K562 (cell line): ENCODE measurements at regions not wholly inside any gene's neighbourhood (a gene's known extent, or its start where the extent isn't known, plus 50 kb on each side); places are given as distances from the start of the nearest gene placed in this dataset.

Source experiments
- ARID3A ChIP-seq: IDR thresholded peaks from 2 replicates; pipeline ENCODE4 v1.6.1; 2012; ENCODE audit warnings: low read depth, low read length, improper control_type of control experiment, borderline replicate concordance
- ATF1 ChIP-seq, 2 experiments: fragments of 450-650 bp in 1 of 2; IDR thresholded peaks; 2 replicates each; pipeline ENCODE4 v1.6.1; 2016; ENCODE audit warnings: missing compliant biosample characterization in 1 of 2, missing genetic modification characterization in 1 of 2
- BACH1 ChIP-seq: fragments of 200-800 bp; sonication (Bioruptor generic); IDR thresholded peaks from 2 replicates; pipeline ENCODE4 v1.6.1; 2016; ENCODE audit warnings: missing genetic modification characterization, missing compliant biosample characterization
- BCL6 ChIP-seq: fragments of 250-450 bp; sonication (Bioruptor Pico); IDR thresholded peaks from 2 replicates; pipeline ENCODE4 v1.4.0; 2020
- CBFA2T2 ChIP-seq: fragments of 450-650 bp; conservative IDR thresholded peaks from 2 replicates; pipeline ENCODE4 v1.6.1; 2017; ENCODE audit warnings: mild to moderate bottlenecking
- ETS1 ChIP-seq: conservative IDR thresholded peaks from 2 replicates; pipeline ENCODE4 v1.6.1; 2011; ENCODE audit warnings: low read depth, mild to moderate bottlenecking, low read length; ENCODE audit not compliant: control insufficient read depth
- ETV5 ChIP-seq: sonication (generic); formaldehyde crosslinking; IDR thresholded peaks from 2 replicates; pipeline ENCODE4 v1.4.0; 2020; ENCODE audit warnings: low read depth, mild to moderate bottlenecking, missing genetic modification reagents
- GABPB2 ChIP-seq: fragments of 250-450 bp; sonication (Bioruptor Pico); conservative IDR thresholded peaks from 2 replicates; pipeline ENCODE4 v1.5.1; 2021; ENCODE audit warnings: mild to moderate bottlenecking
- JUND ChIP-seq, 2 experiments: IDR thresholded peaks; 2 replicates in 1 of 2; 3 replicates in 1 of 2; pipeline ENCODE4 v1.6.1; 2011; ENCODE audit warnings: borderline replicate concordance in 2 of 2, low read depth in 2 of 2, low read length in 2 of 2, improper control_type of control experiment in 1 of 2, missing biosample characterization in 1 of 2, missing genetic modification characterization in 1 of 2, missing genetic modification reagents in 1 of 2
- L3MBTL2 ChIP-seq: fragments of 450-650 bp; IDR thresholded peaks from 2 replicates; pipeline ENCODE4 v1.6.1; 2016; ENCODE audit warnings: mild to moderate bottlenecking, moderate library complexity
- MCM2 ChIP-seq: fragments of 450-650 bp; IDR thresholded peaks from 2 replicates; pipeline ENCODE4 v1.6.1; 2017; ENCODE audit warnings: low read depth, mild to moderate bottlenecking
- MLLT1 ChIP-seq, 2 experiments: fragments of 450-650 bp; IDR thresholded peaks; 2 replicates each; pipeline ENCODE4 v1.6.1; 2016
- POU5F1 ChIP-seq: fragments of 150-350 bp; IDR thresholded peaks from 2 replicates; pipeline ENCODE4 v1.6.1; 2014; ENCODE audit warnings: borderline replicate concordance, low read length, low read depth, mild to moderate bottlenecking; ENCODE audit not compliant: partially characterized antibody
- ZNF184 ChIP-seq: sonication (generic); formaldehyde crosslinking; IDR thresholded peaks from 2 replicates; pipeline ENCODE4 v1.5.0; 2020; ENCODE audit warnings: missing genetic modification reagents
- ZNF395 ChIP-seq: fragments of 200-800 bp; sonication (Bioruptor generic); IDR thresholded peaks from 2 replicates; pipeline ENCODE4 v1.6.1; 2017; ENCODE audit warnings: missing genetic modification characterization, missing compliant biosample characterization

- TF ChIP-seq MCM2, result no peak
- peak; percentile 81 for TF ChIP-seq ZNF395 (CRISPR knock-in tag)
- TF ChIP-seq CBFA2T2, result peak; percentile 58
- TF ChIP-seq ARID3A, result no peak
- TF ChIP-seq GABPB2, result no peak
- peak; percentile 53; the same call in 1 of the 2 replicates for TF ChIP-seq BACH1 (tag)
- TF ChIP-seq ZNF184 (CRISPR knock-in tag), result no peak
- TF ChIP-seq L3MBTL2, result peak; percentile 21; the same call in 1 of the 2 replicates
- TF ChIP-seq JUND (IDR thresholded peaks at IDR 0.05; ENCODE audit: borderline replicate concordance, low read depth, low read length), result 0 out of 2 replicates have a peak, but pooled peaks have one; percentile 14
- TF ChIP-seq JUND (tag; IDR thresholded peaks at IDR 0.05; ENCODE audit: borderline replicate concordance, low read depth, low read length), result peak; percentile 27; the same call in 1 of the 3 replicates
- TF ChIP-seq MLLT1 (IDR thresholded peaks at IDR 0.05), result no peak
- TF ChIP-seq POU5F1, result no peak
- TF ChIP-seq ATF1 (CRISPR knock-in tag; IDR thresholded peaks at IDR 0.05), result no peak
- TF ChIP-seq ATF1 (tag; IDR thresholded peaks at IDR 0.05), result no peak
- no peak for TF ChIP-seq BCL6 (CRISPR knock-in tag)
- no peak for TF ChIP-seq ETV5 (CRISPR knock-in tag)
- TF ChIP-seq ETS1, result no peak
These were observed 128.6 kb upstream of the KCTD7 start (continued) for GRCh38 chr7:66500087-66500486.
